IMR-90 (cell line): ENCODE measurements at regions not wholly inside any gene's neighbourhood (a gene's known extent, or its start where the extent isn't known, plus 50 kb on each side); places are given as distances from the start of the nearest gene placed in this dataset.

Experiments used
- ATAC-seq: fragments of 200-7000 bp; cut with Tn5 transposase; 2 replicates; pipeline ENCODE4 v1.9.1; 2020; ENCODE audit warnings: low read depth, mild to moderate bottlenecking, moderate library complexity
- BruUV-seq: library from RNA; stranded (reverse); fragments of 400-500 nt; replicated peaks from 2 replicates; lab custom pipeline; 2021; lab: Mats Ljungman, UMichigan
- CTCF ChIA-PET: fragments of 300-600 bp; formaldehyde crosslinking; extraction: SDS; loops from one replicate; lab custom pipeline; 2021; ENCODE audit warnings: antibody characterized with exemption; lab: Yijun Ruan, JAX
- POLR2A ChIA-PET: fragments of 300-600 bp; sonication (Branson Sonifier 250); formaldehyde crosslinking; loops from one replicate; lab custom pipeline; 2022; ENCODE audit warnings: antibody characterized with exemption; ENCODE audit not compliant: unreplicated experiment; lab: Charles Lee
- DNase-seq: peaks from one replicate; pipeline ENCODE4 v3.0.0; 2013
- H2AFZ ChIP-seq: replicated peaks from 2 replicates; pipeline ENCODE3; 2013; ENCODE audit warnings: low read length, mild to moderate bottlenecking; ENCODE audit not compliant: poor library complexity
- H2AK5ac ChIP-seq: 2 replicates; pipeline ENCODE4 v1.6.1; 2013; ENCODE audit warnings: low read depth, low read length, inconsistent platforms
- H2AK9ac ChIP-seq: replicated peaks from 2 replicates; pipeline ENCODE3; 2013; ENCODE audit warnings: mild to moderate bottlenecking, low read depth, low read length, moderate library complexity; ENCODE audit not compliant: poor library complexity
- H2BK120ac ChIP-seq: 2 replicates; pipeline ENCODE4 v1.6.1; 2013; ENCODE audit warnings: low read depth, low read length, inconsistent platforms
- H2BK15ac ChIP-seq: 3 replicates; pipeline ENCODE4 v1.6.1; 2013; ENCODE audit warnings: low read depth, low read length, inconsistent platforms
- H2BK20ac ChIP-seq: 2 replicates; pipeline ENCODE4 v1.6.1; 2013; ENCODE audit warnings: low read depth, mild to moderate bottlenecking, inconsistent platforms, low read length, moderate library complexity
- H2BK5ac ChIP-seq: 2 replicates; pipeline ENCODE4 v1.6.1; 2013; ENCODE audit warnings: mild to moderate bottlenecking, low read depth, low read length, inconsistent platforms; ENCODE audit not compliant: poor library complexity, severe bottlenecking
- H3K14ac ChIP-seq: replicated peaks from 2 replicates; pipeline ENCODE4 v1.6.1; 2013; ENCODE audit warnings: low read depth, low read length, inconsistent platforms
- H3K18ac ChIP-seq: 2 replicates; pipeline ENCODE4 v1.6.1; 2013; ENCODE audit warnings: low read depth, low read length, control low read depth
- H3K23ac ChIP-seq: 2 replicates; pipeline ENCODE4 v1.6.1; 2013; ENCODE audit warnings: low read depth, low read length, inconsistent platforms
- H3K27ac ChIP-seq: 2 replicates; pipeline ENCODE4 v1.5.1; 2013; ENCODE audit warnings: mild to moderate bottlenecking, control low read depth, low read length; ENCODE audit not compliant: insufficient read depth
- H3K27me3 ChIP-seq: 2 replicates; pipeline ENCODE4 v1.6.1; 2013; ENCODE audit warnings: low read length; ENCODE audit not compliant: control insufficient read depth, insufficient read depth
- H3K36me3 ChIP-seq: 2 replicates; pipeline ENCODE4 v1.6.1; 2013; ENCODE audit warnings: low read length, mixed read lengths; ENCODE audit not compliant: control insufficient read depth, insufficient read depth
- H3K4ac ChIP-seq: 2 replicates; pipeline ENCODE4 v1.6.1; 2013; ENCODE audit warnings: low read depth, low read length, inconsistent platforms
- H3K4me1 ChIP-seq: 2 replicates; pipeline ENCODE4 v1.6.1; 2013; ENCODE audit warnings: low read length, mixed read lengths; ENCODE audit not compliant: control insufficient read depth, insufficient read depth
- H3K4me2 ChIP-seq: 2 replicates; pipeline ENCODE4 v1.6.1; 2013; ENCODE audit warnings: low read depth, mild to moderate bottlenecking, control low read depth, low read length, moderate library complexity
- H3K4me3 ChIP-seq: 2 replicates; pipeline ENCODE4 v1.5.1; 2013; ENCODE audit warnings: low read depth, mild to moderate bottlenecking, control low read depth, low read length, moderate library complexity; ENCODE audit not compliant: insufficient read depth
- H3K56ac ChIP-seq: 2 replicates; pipeline ENCODE4 v1.6.1; 2013; ENCODE audit warnings: low read length, inconsistent platforms; ENCODE audit not compliant: insufficient read depth; ENCODE audit errors: extremely low read depth
- H3K79me1 ChIP-seq, 2 experiments: 2 replicates each; pipeline ENCODE4 v1.6.1; 2013; ENCODE audit warnings: low read length in 2 of 2, inconsistent platforms in 1 of 2, low read depth in 1 of 2
- H3K9ac ChIP-seq: 2 replicates; pipeline ENCODE4 v1.6.1; 2013; ENCODE audit warnings: low read depth, low read length, control low read depth
- H3K9me1 ChIP-seq: 2 replicates; pipeline ENCODE4 v1.6.1; 2013; ENCODE audit warnings: low read length, inconsistent platforms; ENCODE audit not compliant: insufficient read depth
- H3K9me3 ChIP-seq: 2 replicates; pipeline ENCODE4 v1.6.1; 2013; ENCODE audit warnings: low read length; ENCODE audit not compliant: control insufficient read depth, insufficient read depth
- H4K20me1 ChIP-seq: 2 replicates; pipeline ENCODE4 v1.6.1; 2013; ENCODE audit warnings: low read length, inconsistent platforms; ENCODE audit not compliant: insufficient read depth
- H4K5ac ChIP-seq: 2 replicates; pipeline ENCODE4 v1.6.1; 2013; ENCODE audit warnings: mild to moderate bottlenecking, low read depth, low read length, control low read depth
- H4K8ac ChIP-seq, 2 experiments: 2 replicates each; pipeline ENCODE4 v1.6.1; 2013; ENCODE audit warnings: low read depth in 2 of 2, low read length in 2 of 2, control low read depth in 1 of 2, inconsistent platforms in 1 of 2
- H4K91ac ChIP-seq: 2 replicates; pipeline ENCODE4 v1.6.1; 2013; ENCODE audit warnings: low read depth, low read length, inconsistent platforms; ENCODE audit not compliant: insufficient read depth
- BHLHE40 ChIP-seq: fragments of 150-350 bp; IDR thresholded peaks from 2 replicates; pipeline ENCODE4 v1.6.1; 2016; ENCODE audit warnings: mild to moderate bottlenecking, low read depth, low read length
- CEBPB ChIP-seq: IDR thresholded peaks from 2 replicates; pipeline ENCODE4 v1.6.1; 2012; ENCODE audit warnings: low read depth, low read length, improper control_type of control experiment
- CHD1 ChIP-seq: IDR thresholded peaks from 2 replicates; pipeline ENCODE4 v1.6.1; 2012; ENCODE audit warnings: low read depth, low read length, improper control_type of control experiment
- FOS ChIP-seq: fragments of 150-350 bp; IDR thresholded peaks from 2 replicates; pipeline ENCODE4 v1.6.1; 2016; ENCODE audit warnings: low read depth, low read length
- MAFK ChIP-seq: IDR thresholded peaks from 2 replicates; pipeline ENCODE4 v1.6.1; 2012; ENCODE audit warnings: low read depth, low read length, improper control_type of control experiment
- MAZ ChIP-seq: IDR thresholded peaks from 2 replicates; pipeline ENCODE4 v1.6.1; 2012; ENCODE audit warnings: low read depth, mild to moderate bottlenecking, low read length, improper control_type of control experiment, moderate library complexity, borderline replicate concordance
- MXI1 ChIP-seq: IDR thresholded peaks from 2 replicates; pipeline ENCODE4 v1.6.1; 2012; ENCODE audit warnings: low read depth, mild to moderate bottlenecking, low read length, moderate library complexity, borderline replicate concordance
- NFE2L2 ChIP-seq: fragments of 150-350 bp; IDR thresholded peaks from 2 replicates; pipeline ENCODE4 v1.6.1; 2016; ENCODE audit warnings: low read depth, mild to moderate bottlenecking, low read length
- POLR2A ChIP-seq: IDR thresholded peaks from 2 replicates; pipeline ENCODE4 v1.6.1; 2012; ENCODE audit warnings: mild to moderate bottlenecking, low read depth, low read length
- RAD21 ChIP-seq: IDR thresholded peaks from 2 replicates; pipeline ENCODE4 v1.6.1; 2012; ENCODE audit warnings: low read length, improper control_type of control experiment
- RCOR1 ChIP-seq: IDR thresholded peaks from 2 replicates; pipeline ENCODE4 v1.6.1; 2012; ENCODE audit warnings: mild to moderate bottlenecking, low read length, improper control_type of control experiment; ENCODE audit not compliant: insufficient replicate concordance
- RFX5 ChIP-seq: IDR thresholded peaks from 2 replicates; pipeline ENCODE4 v1.8.0; 2012; ENCODE audit warnings: low read depth, mild to moderate bottlenecking, low read length, moderate library complexity
- SMC3 ChIP-seq: fragments of 150-350 bp; IDR thresholded peaks from 2 replicates; pipeline ENCODE4 v1.6.1; 2016; ENCODE audit warnings: low read depth, mild to moderate bottlenecking, antibody characterized with exemption, low read length, moderate library complexity
- WGBS, 2 experiments: methylation state at CpG; one replicate each; pipeline versions ENCODE4 v1.1.5 to v1.1.7; 2013; ENCODE audit warnings: missing lambda C conversion rate in 2 of 2; ENCODE audit not compliant: insufficient read length in 1 of 2; ENCODE audit errors: extremely low coverage in 2 of 2; 5-methylcytosine and 5-hydroxymethylcytosine counted together
- dilution Hi-C: fragments of 300-500 bp; cut with HindIII; formaldehyde crosslinking; loops from one replicate; pipeline ENCODE4 v1.14.3; 2018; ENCODE audit warnings: low sequenced_read_pairs; ENCODE audit not compliant: unreplicated experiment
- in situ Hi-C: fragments of 300-500 bp; cut with MboI; formaldehyde crosslinking; loops from 3 replicates; pipeline ENCODE4 v1.14.3; 2019; ENCODE audit warnings: low sequenced_read_pairs, inconsistent platforms, mixed read lengths
- intact Hi-C: fragments of 100-400 bp; cut with micrococcal nuclease; formaldehyde crosslinking; loops from 2 replicates; pipeline ENCODE4 v1.10.0; 2022
- TF ChIP-seq, protein P1 (sequence below): fragments of 150-350 bp; IDR thresholded peaks from 2 replicates; pipeline ENCODE4 v1.6.1; 2017; ENCODE audit warnings: mild to moderate bottlenecking, antibody characterized with exemption, low read length, low read depth
- TF ChIP-seq, protein P2 (sequence below): conservative IDR thresholded peaks from 2 replicates; pipeline ENCODE4 v1.5.1; 2012; ENCODE audit warnings: mild to moderate bottlenecking, low read depth, low read length, improper control_type of control experiment
- TF ChIP-seq, protein P3 (sequence below): fragments of 150-350 bp; IDR thresholded peaks from 2 replicates; pipeline ENCODE4 v1.6.1; 2016; ENCODE audit warnings: low read depth, mild to moderate bottlenecking, low read length, moderate library complexity, borderline replicate concordance

DNA sequence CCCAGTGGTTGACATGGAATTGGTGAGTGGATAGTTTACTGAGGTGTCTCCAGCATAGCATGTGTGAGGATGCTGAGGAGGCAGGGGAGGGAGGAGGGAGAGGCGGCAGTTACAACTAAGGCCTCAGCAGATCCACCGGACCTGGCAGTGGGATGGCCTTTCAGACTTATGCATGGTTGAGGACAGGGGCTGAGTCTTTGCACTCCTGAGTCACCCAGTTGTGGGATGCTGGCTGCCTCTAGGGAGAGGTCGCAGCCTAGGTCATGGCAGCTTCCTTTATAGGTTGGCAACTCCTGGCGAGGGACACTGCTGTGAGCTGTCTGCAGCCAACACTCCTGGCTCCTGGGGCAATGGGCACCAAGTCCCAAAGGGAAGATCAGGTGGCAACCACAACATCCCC lies 380.3 kb downstream of the PREX1 start:
- intact Hi-C loops: no loop called here
- Histone ChIP-seq H3K4me1 (no peaks in the 10 kb centered on the region), H2BK20ac (no peak overlapping the region), H4K8ac (no peak overlapping the region), H3K4me2 (no peak overlapping the region), H2BK5ac (no peak overlapping the region), H3K4ac (no peak overlapping the region), H2AFZ (no peak overlapping the region), H3K9ac (no peak overlapping the region), H3K79me1 (no peaks in the 10 kb centered on the region), H2AK5ac (no peak overlapping the region), H2BK120ac (no peak overlapping the region), H2BK15ac (no peak overlapping the region), H3K14ac (no peak overlapping the region), H3K36me3 (no peaks in the 10 kb centered on the region), H4K91ac (no peak overlapping the region), H3K56ac (no peak overlapping the region), H4K5ac (no peak overlapping the region), H3K9me1 (no peaks in the 10 kb centered on the region), H3K4me3 (no peak overlapping the region), H3K27me3 (no peaks in the 10 kb centered on the region), H3K23ac (no peak overlapping the region), H2AK9ac (no peak overlapping the region), H3K27ac (no peak overlapping the region), H4K20me1 (no peaks in the 10 kb centered on the region), H3K18ac (no peak overlapping the region), H3K9me3 (peaks cover 3% of the 10 kb centered on the region; the same call in 1 of the 2 replicates)
- TF ChIP-seq, protein P1, sequence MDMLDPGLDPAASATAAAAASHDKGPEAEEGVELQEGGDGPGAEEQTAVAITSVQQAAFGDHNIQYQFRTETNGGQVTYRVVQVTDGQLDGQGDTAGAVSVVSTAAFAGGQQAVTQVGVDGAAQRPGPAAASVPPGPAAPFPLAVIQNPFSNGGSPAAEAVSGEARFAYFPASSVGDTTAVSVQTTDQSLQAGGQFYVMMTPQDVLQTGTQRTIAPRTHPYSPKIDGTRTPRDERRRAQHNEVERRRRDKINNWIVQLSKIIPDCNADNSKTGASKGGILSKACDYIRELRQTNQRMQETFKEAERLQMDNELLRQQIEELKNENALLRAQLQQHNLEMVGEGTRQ: no peak
- TF ChIP-seq CEBPB (no peak), POLR2A (no peak), CHD1 (no peak), MXI1 (no peak), MAFK (no peak), NFE2L2 (no peak), MAZ (no peak), RAD21 (no peak), RCOR1 (no peak), RFX5 (no peak), SMC3 (no peak), BHLHE40 (no peak), FOS (no peak)
- TF ChIP-seq, protein P2, sequence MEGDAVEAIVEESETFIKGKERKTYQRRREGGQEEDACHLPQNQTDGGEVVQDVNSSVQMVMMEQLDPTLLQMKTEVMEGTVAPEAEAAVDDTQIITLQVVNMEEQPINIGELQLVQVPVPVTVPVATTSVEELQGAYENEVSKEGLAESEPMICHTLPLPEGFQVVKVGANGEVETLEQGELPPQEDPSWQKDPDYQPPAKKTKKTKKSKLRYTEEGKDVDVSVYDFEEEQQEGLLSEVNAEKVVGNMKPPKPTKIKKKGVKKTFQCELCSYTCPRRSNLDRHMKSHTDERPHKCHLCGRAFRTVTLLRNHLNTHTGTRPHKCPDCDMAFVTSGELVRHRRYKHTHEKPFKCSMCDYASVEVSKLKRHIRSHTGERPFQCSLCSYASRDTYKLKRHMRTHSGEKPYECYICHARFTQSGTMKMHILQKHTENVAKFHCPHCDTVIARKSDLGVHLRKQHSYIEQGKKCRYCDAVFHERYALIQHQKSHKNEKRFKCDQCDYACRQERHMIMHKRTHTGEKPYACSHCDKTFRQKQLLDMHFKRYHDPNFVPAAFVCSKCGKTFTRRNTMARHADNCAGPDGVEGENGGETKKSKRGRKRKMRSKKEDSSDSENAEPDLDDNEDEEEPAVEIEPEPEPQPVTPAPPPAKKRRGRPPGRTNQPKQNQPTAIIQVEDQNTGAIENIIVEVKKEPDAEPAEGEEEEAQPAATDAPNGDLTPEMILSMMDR: no peak
- TF ChIP-seq, protein P3, sequence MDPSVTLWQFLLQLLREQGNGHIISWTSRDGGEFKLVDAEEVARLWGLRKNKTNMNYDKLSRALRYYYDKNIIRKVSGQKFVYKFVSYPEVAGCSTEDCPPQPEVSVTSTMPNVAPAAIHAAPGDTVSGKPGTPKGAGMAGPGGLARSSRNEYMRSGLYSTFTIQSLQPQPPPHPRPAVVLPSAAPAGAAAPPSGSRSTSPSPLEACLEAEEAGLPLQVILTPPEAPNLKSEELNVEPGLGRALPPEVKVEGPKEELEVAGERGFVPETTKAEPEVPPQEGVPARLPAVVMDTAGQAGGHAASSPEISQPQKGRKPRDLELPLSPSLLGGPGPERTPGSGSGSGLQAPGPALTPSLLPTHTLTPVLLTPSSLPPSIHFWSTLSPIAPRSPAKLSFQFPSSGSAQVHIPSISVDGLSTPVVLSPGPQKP: no peak
- dilution Hi-C loops: no loop called here
- no peak for DNase-seq
- POLR2A ChIA-PET: no interaction called here
- 72% methylated on average over 2 of the region's 4 CpGs; no CpG with 5 or more reads in 1 of the 2 experiments for WGBS, 2 experiments
- CTCF ChIA-PET: no interaction called here
- in situ Hi-C loops: no loop called here
- ATAC-seq: no peak
- BruUV-seq: no TSS peak
